IMR-90 (cell line): ENCODE measurements at regions not wholly inside any gene's neighbourhood (a gene's known extent, or its start where the extent isn't known, plus 50 kb on each side); places are given as distances from the start of the nearest gene placed in this dataset.

Experiments used
- ATAC-seq: fragments of 200-7000 bp; cut with Tn5 transposase; 2 replicates; pipeline ENCODE4 v1.9.1; 2020; ENCODE audit warnings: low read depth, mild to moderate bottlenecking, moderate library complexity
- BruUV-seq: library from RNA; stranded (reverse); fragments of 400-500 nt; replicated peaks from 2 replicates; lab custom pipeline; 2021; lab: Mats Ljungman, UMichigan
- CTCF ChIA-PET: fragments of 300-600 bp; formaldehyde crosslinking; extraction: SDS; loops from one replicate; lab custom pipeline; 2021; ENCODE audit warnings: antibody characterized with exemption; lab: Yijun Ruan, JAX
- POLR2A ChIA-PET: fragments of 300-600 bp; sonication (Branson Sonifier 250); formaldehyde crosslinking; loops from one replicate; lab custom pipeline; 2022; ENCODE audit warnings: antibody characterized with exemption; ENCODE audit not compliant: unreplicated experiment; lab: Charles Lee
- DNase-seq: peaks from one replicate; pipeline ENCODE4 v3.0.0; 2013
- H2AFZ ChIP-seq: replicated peaks from 2 replicates; pipeline ENCODE3; 2013; ENCODE audit warnings: low read length, mild to moderate bottlenecking; ENCODE audit not compliant: poor library complexity
- H2AK5ac ChIP-seq: 2 replicates; pipeline ENCODE4 v1.6.1; 2013; ENCODE audit warnings: low read depth, low read length, inconsistent platforms
- H2AK9ac ChIP-seq: replicated peaks from 2 replicates; pipeline ENCODE3; 2013; ENCODE audit warnings: mild to moderate bottlenecking, low read depth, low read length, moderate library complexity; ENCODE audit not compliant: poor library complexity
- H2BK120ac ChIP-seq: 2 replicates; pipeline ENCODE4 v1.6.1; 2013; ENCODE audit warnings: low read depth, low read length, inconsistent platforms
- H2BK15ac ChIP-seq: 3 replicates; pipeline ENCODE4 v1.6.1; 2013; ENCODE audit warnings: low read depth, low read length, inconsistent platforms
- H2BK20ac ChIP-seq: 2 replicates; pipeline ENCODE4 v1.6.1; 2013; ENCODE audit warnings: low read depth, mild to moderate bottlenecking, inconsistent platforms, low read length, moderate library complexity
- H2BK5ac ChIP-seq: 2 replicates; pipeline ENCODE4 v1.6.1; 2013; ENCODE audit warnings: mild to moderate bottlenecking, low read depth, low read length, inconsistent platforms; ENCODE audit not compliant: poor library complexity, severe bottlenecking
- H3K14ac ChIP-seq: replicated peaks from 2 replicates; pipeline ENCODE4 v1.6.1; 2013; ENCODE audit warnings: low read depth, low read length, inconsistent platforms
- H3K18ac ChIP-seq: 2 replicates; pipeline ENCODE4 v1.6.1; 2013; ENCODE audit warnings: low read depth, low read length, control low read depth
- H3K23ac ChIP-seq: 2 replicates; pipeline ENCODE4 v1.6.1; 2013; ENCODE audit warnings: low read depth, low read length, inconsistent platforms
- H3K27ac ChIP-seq: 2 replicates; pipeline ENCODE4 v1.5.1; 2013; ENCODE audit warnings: mild to moderate bottlenecking, control low read depth, low read length; ENCODE audit not compliant: insufficient read depth
- H3K27me3 ChIP-seq: 2 replicates; pipeline ENCODE4 v1.6.1; 2013; ENCODE audit warnings: low read length; ENCODE audit not compliant: control insufficient read depth, insufficient read depth
- H3K36me3 ChIP-seq: 2 replicates; pipeline ENCODE4 v1.6.1; 2013; ENCODE audit warnings: low read length, mixed read lengths; ENCODE audit not compliant: control insufficient read depth, insufficient read depth
- H3K4ac ChIP-seq: 2 replicates; pipeline ENCODE4 v1.6.1; 2013; ENCODE audit warnings: low read depth, low read length, inconsistent platforms
- H3K4me1 ChIP-seq: 2 replicates; pipeline ENCODE4 v1.6.1; 2013; ENCODE audit warnings: low read length, mixed read lengths; ENCODE audit not compliant: control insufficient read depth, insufficient read depth
- H3K4me2 ChIP-seq: 2 replicates; pipeline ENCODE4 v1.6.1; 2013; ENCODE audit warnings: low read depth, mild to moderate bottlenecking, control low read depth, low read length, moderate library complexity
- H3K4me3 ChIP-seq: 2 replicates; pipeline ENCODE4 v1.5.1; 2013; ENCODE audit warnings: low read depth, mild to moderate bottlenecking, control low read depth, low read length, moderate library complexity; ENCODE audit not compliant: insufficient read depth
- H3K56ac ChIP-seq: 2 replicates; pipeline ENCODE4 v1.6.1; 2013; ENCODE audit warnings: low read length, inconsistent platforms; ENCODE audit not compliant: insufficient read depth; ENCODE audit errors: extremely low read depth
- H3K79me1 ChIP-seq, 2 experiments: 2 replicates each; pipeline ENCODE4 v1.6.1; 2013; ENCODE audit warnings: low read length in 2 of 2, inconsistent platforms in 1 of 2, low read depth in 1 of 2
- H3K9ac ChIP-seq: 2 replicates; pipeline ENCODE4 v1.6.1; 2013; ENCODE audit warnings: low read depth, low read length, control low read depth
- H3K9me1 ChIP-seq: 2 replicates; pipeline ENCODE4 v1.6.1; 2013; ENCODE audit warnings: low read length, inconsistent platforms; ENCODE audit not compliant: insufficient read depth
- H3K9me3 ChIP-seq: 2 replicates; pipeline ENCODE4 v1.6.1; 2013; ENCODE audit warnings: low read length; ENCODE audit not compliant: control insufficient read depth, insufficient read depth
- H4K20me1 ChIP-seq: 2 replicates; pipeline ENCODE4 v1.6.1; 2013; ENCODE audit warnings: low read length, inconsistent platforms; ENCODE audit not compliant: insufficient read depth
- H4K5ac ChIP-seq: 2 replicates; pipeline ENCODE4 v1.6.1; 2013; ENCODE audit warnings: mild to moderate bottlenecking, low read depth, low read length, control low read depth
- H4K8ac ChIP-seq, 2 experiments: 2 replicates each; pipeline ENCODE4 v1.6.1; 2013; ENCODE audit warnings: low read depth in 2 of 2, low read length in 2 of 2, control low read depth in 1 of 2, inconsistent platforms in 1 of 2
- H4K91ac ChIP-seq: 2 replicates; pipeline ENCODE4 v1.6.1; 2013; ENCODE audit warnings: low read depth, low read length, inconsistent platforms; ENCODE audit not compliant: insufficient read depth
- CTCF ChIP-seq: conservative IDR thresholded peaks from 2 replicates; pipeline ENCODE4 v1.5.1; 2012; ENCODE audit warnings: mild to moderate bottlenecking, low read depth, low read length, improper control_type of control experiment
- ELK1 ChIP-seq: fragments of 150-350 bp; IDR thresholded peaks from 2 replicates; pipeline ENCODE4 v1.6.1; 2016; ENCODE audit warnings: low read depth, mild to moderate bottlenecking, low read length, moderate library complexity, borderline replicate concordance
- MAZ ChIP-seq: IDR thresholded peaks from 2 replicates; pipeline ENCODE4 v1.6.1; 2012; ENCODE audit warnings: low read depth, mild to moderate bottlenecking, low read length, improper control_type of control experiment, moderate library complexity, borderline replicate concordance
- RFX5 ChIP-seq: IDR thresholded peaks from 2 replicates; pipeline ENCODE4 v1.8.0; 2012; ENCODE audit warnings: low read depth, mild to moderate bottlenecking, low read length, moderate library complexity
- WGBS, 2 experiments: methylation state at CpG; one replicate each; pipeline versions ENCODE4 v1.1.5 to v1.1.7; 2013; ENCODE audit warnings: missing lambda C conversion rate in 2 of 2; ENCODE audit not compliant: insufficient read length in 1 of 2; ENCODE audit errors: extremely low coverage in 2 of 2; 5-methylcytosine and 5-hydroxymethylcytosine counted together
- dilution Hi-C: fragments of 300-500 bp; cut with HindIII; formaldehyde crosslinking; loops from one replicate; pipeline ENCODE4 v1.14.3; 2018; ENCODE audit warnings: low sequenced_read_pairs; ENCODE audit not compliant: unreplicated experiment
- in situ Hi-C: fragments of 300-500 bp; cut with MboI; formaldehyde crosslinking; loops from 3 replicates; pipeline ENCODE4 v1.14.3; 2019; ENCODE audit warnings: low sequenced_read_pairs, inconsistent platforms, mixed read lengths
- intact Hi-C: fragments of 100-400 bp; cut with micrococcal nuclease; formaldehyde crosslinking; loops from 2 replicates; pipeline ENCODE4 v1.10.0; 2022

DNA sequence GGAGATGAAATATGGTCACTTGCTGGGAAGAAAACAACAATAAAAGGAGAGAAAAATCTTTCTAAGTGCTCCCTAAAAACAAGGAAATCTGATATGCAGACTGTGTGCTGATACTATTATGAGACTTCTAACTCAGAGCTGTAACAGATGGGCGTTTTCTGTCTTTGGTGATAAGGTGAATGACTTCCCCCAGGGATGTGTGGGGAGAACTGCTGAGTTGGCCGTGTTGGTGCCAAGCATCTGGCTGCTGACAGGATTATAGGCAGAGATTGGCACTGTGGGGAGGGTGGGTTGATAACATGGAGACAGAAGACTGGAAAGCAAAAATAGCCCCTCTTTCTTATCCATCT lies 438.5 kb upstream of the PLXNA2 start:
- Histone ChIP-seq H3K56ac (no peak overlapping the region), H3K18ac (no peak overlapping the region), H3K4ac (no peak overlapping the region), H2AK9ac (no peak overlapping the region), H3K79me1 (no peaks in the 10 kb centered on the region), H4K5ac (no peak overlapping the region), H3K27me3 (no peaks in the 10 kb centered on the region), H3K9me3 (peaks cover 10% of the 10 kb centered on the region), H2AK5ac (no peak overlapping the region), H4K8ac (no peak overlapping the region), H2BK5ac (no peak overlapping the region), H3K23ac (no peak overlapping the region), H2BK20ac (no peak overlapping the region), H4K91ac (no peak overlapping the region), H3K4me1 (no peaks in the 10 kb centered on the region), H4K20me1 (no peaks in the 10 kb centered on the region), H3K36me3 (no peaks in the 10 kb centered on the region), H3K4me3 (no peak overlapping the region), H2BK120ac (no peak overlapping the region), H3K9ac (no peak overlapping the region), H3K27ac (no peak overlapping the region), H3K14ac (no peak overlapping the region), H3K9me1 (no peaks in the 10 kb centered on the region), H3K4me2 (no peak overlapping the region), H2AFZ (no peak overlapping the region), H2BK15ac (no peak overlapping the region)
- ChIA-PET CTCF (no interaction called here), POLR2A (no interaction called here)
- DNase-seq (no peak), ATAC-seq (no peak)
- WGBS, 2 experiments = no CpG with 5 or more reads among the region's 2 CpGs
- BruUV-seq = no TSS peak
- in situ Hi-C loops = no loop called here
- dilution Hi-C loops = no loop called here
- TF ChIP-seq CTCF = no peak
- no peak for TF ChIP-seq MAZ
- no peak for TF ChIP-seq ELK1
- TF ChIP-seq RFX5 = no peak
- intact Hi-C loops = no loop called here
